MM.1S (cell line): ENCODE measurements at regions not wholly inside any gene's neighbourhood (a gene's known extent, or its start where the extent isn't known, plus 50 kb on each side); places are given as distances from the start of the nearest gene placed in this dataset.

Source experiments
- DNase-seq: peaks from one replicate; pipeline ENCODE4 v3.0.0-alpha.2; 2015
- H2AFZ ChIP-seq: fragments of 300-600 bp; sonication (generic); 2 replicates; pipeline ENCODE4 v1.6.0; 2016; ENCODE audit warnings: antibody characterized with exemption, low read length
- H3F3A ChIP-seq: fragments of 300-600 bp; sonication (generic); 2 replicates; pipeline ENCODE4 v1.6.1; 2016; ENCODE audit warnings: mild to moderate bottlenecking, antibody characterized with exemption, low read length, moderate library complexity, mixed read lengths; ENCODE audit not compliant: insufficient read depth
- H3K27ac ChIP-seq: fragments of 300-600 bp; sonication (generic); 2 replicates; pipeline ENCODE4 v1.5.1; 2016; ENCODE audit warnings: mild to moderate bottlenecking, low read length
- H3K27me3 ChIP-seq: fragments of 300-600 bp; sonication (generic); replicated peaks from 2 replicates; pipeline ENCODE4 v1.6.0; 2016; ENCODE audit warnings: low read length; ENCODE audit not compliant: insufficient read depth
- H3K36me3 ChIP-seq: fragments of 300-600 bp; sonication (generic); replicated peaks from 2 replicates; pipeline ENCODE4 v1.6.1; 2016; ENCODE audit warnings: mild to moderate bottlenecking, low read length, mixed read lengths; ENCODE audit not compliant: insufficient read depth
- H3K4me1 ChIP-seq: fragments of 300-600 bp; sonication (generic); 2 replicates; pipeline ENCODE4 v1.6.1; 2016; ENCODE audit warnings: low read length, mixed read lengths
- H3K4me2 ChIP-seq: fragments of 300-600 bp; sonication (generic); 2 replicates; pipeline ENCODE4 v1.6.0; 2016; ENCODE audit warnings: low read depth, low read length
- H3K4me3 ChIP-seq: fragments of 300-600 bp; sonication (generic); 2 replicates; pipeline ENCODE4 v1.5.1; 2016; ENCODE audit warnings: low read length, mixed read lengths
- H3K79me2 ChIP-seq: fragments of 300-600 bp; sonication (generic); 2 replicates; pipeline ENCODE4 v1.6.1; 2016; ENCODE audit warnings: mixed run types, low read length, mixed read lengths
- H3K9ac ChIP-seq: fragments of 300-600 bp; sonication (generic); 2 replicates; pipeline ENCODE4 v1.6.1; 2016; ENCODE audit warnings: low read length, mixed read lengths
- H3K9me2 ChIP-seq: fragments of 300-600 bp; sonication (generic); replicated peaks from 2 replicates; pipeline ENCODE4 v1.6.1; 2016; ENCODE audit warnings: mild to moderate bottlenecking, low read length, mixed read lengths; ENCODE audit not compliant: insufficient read depth
- H3K9me3 ChIP-seq: fragments of 300-600 bp; sonication (generic); replicated peaks from 2 replicates; pipeline ENCODE4 v1.6.1; 2016; ENCODE audit warnings: mild to moderate bottlenecking, low read length, mixed read lengths; ENCODE audit not compliant: insufficient read depth
- H4K20me1 ChIP-seq: fragments of 300-600 bp; sonication (generic); 2 replicates; pipeline ENCODE4 v1.6.1; 2016; ENCODE audit warnings: mild to moderate bottlenecking, low read length, moderate library complexity, mixed read lengths; ENCODE audit not compliant: insufficient read depth
- CTCF ChIP-seq: fragments of 300-600 bp; sonication (generic); IDR thresholded peaks from 2 replicates; pipeline ENCODE4 v1.5.1; 2016; ENCODE audit warnings: antibody characterized with exemption, low read length, mixed read lengths
- EZH2 ChIP-seq: fragments of 300-600 bp; sonication (generic); optimal IDR thresholded peaks from 2 replicates; pipeline ENCODE3; 2017; ENCODE audit warnings: low read depth, mild to moderate bottlenecking, antibody characterized with exemption, low read length, mixed read lengths
- EZH2phosphoT487 ChIP-seq: fragments of 300-600 bp; sonication (generic); IDR thresholded peaks from 2 replicates; pipeline ENCODE4 v1.6.1; 2018; ENCODE audit warnings: antibody characterized with exemption, low read length

- Histone ChIP-seq H2AFZ (no peak overlapping the region), H3K79me2 (no peaks in the 10 kb centered on the region), H3K36me3 (no peaks in the 10 kb centered on the region), H3K4me3 (no peak overlapping the region), H3K27ac (no peak overlapping the region), H3K4me2 (no peak overlapping the region), H3F3A (no peaks in the 10 kb centered on the region), H3K4me1 (no peaks in the 10 kb centered on the region), H3K9me3 (no peaks in the 10 kb centered on the region), H3K27me3 (no peaks in the 10 kb centered on the region), H3K9me2 (no peaks in the 10 kb centered on the region), H4K20me1 (no peaks in the 10 kb centered on the region), H3K9ac (no peak overlapping the region)
- no peak for DNase-seq
- TF ChIP-seq EZH2phosphoT487 (no peak), CTCF (no peak)
These were observed 438.7 kb downstream of the LRFN5 start for GRCh38 chr14:42045383-42045782.

GRCh38 chr14:42028607-42029006 is 421.9 kb downstream of the LRFN5 start:
- no peak overlapping the region for H3K27ac ChIP-seq
- no peaks in the 10 kb centered on the region for H3K79me2 ChIP-seq
- no peaks in the 10 kb centered on the region for H3K27me3 ChIP-seq
- H3K9me2 ChIP-seq, result no peaks in the 10 kb centered on the region
- no peak for DNase-seq
- no peaks in the 10 kb centered on the region for H3F3A ChIP-seq
- no peak overlapping the region for H3K9ac ChIP-seq
- no peak overlapping the region for H3K4me3 ChIP-seq
- no peak overlapping the region for H2AFZ ChIP-seq
- no peaks in the 10 kb centered on the region for H3K36me3 ChIP-seq
- H4K20me1 ChIP-seq, result no peaks in the 10 kb centered on the region
- H3K4me1 ChIP-seq, result no peaks in the 10 kb centered on the region
- TF ChIP-seq CTCF (no peak), EZH2phosphoT487 (no peak), EZH2 (no peak)
- no peaks in the 10 kb centered on the region for H3K9me3 ChIP-seq
- no peak overlapping the region for H3K4me2 ChIP-seq

- Histone ChIP-seq H3K4me3 (no peak overlapping the region), H3K9me2 (no peaks in the 10 kb centered on the region), H4K20me1 (no peaks in the 10 kb centered on the region), H3K4me2 (no peak overlapping the region), H2AFZ (no peak overlapping the region), H3K27me3 (no peaks in the 10 kb centered on the region), H3K4me1 (no peaks in the 10 kb centered on the region), H3F3A (no peaks in the 10 kb centered on the region), H3K79me2 (no peaks in the 10 kb centered on the region), H3K36me3 (no peaks in the 10 kb centered on the region), H3K27ac (no peak overlapping the region), H3K9ac (no peak overlapping the region), H3K9me3 (no peaks in the 10 kb centered on the region)
- no peak for DNase-seq
- TF ChIP-seq EZH2phosphoT487, result no peak
- TF ChIP-seq CTCF, result no peak
- TF ChIP-seq EZH2, result no peak
These were observed 420.6 kb downstream of the LRFN5 start for GRCh38 chr14:42027271-42027670.

- no peaks in the 10 kb centered on the region for H3K9me2 ChIP-seq
- no peak overlapping the region for H3K27ac ChIP-seq
- H3K36me3 ChIP-seq, result no peaks in the 10 kb centered on the region
- no peaks in the 10 kb centered on the region for H4K20me1 ChIP-seq
- no peak overlapping the region for H3K4me2 ChIP-seq
- no peak for DNase-seq
- H2AFZ ChIP-seq, result no peak overlapping the region
- H3K4me3 ChIP-seq, result no peak overlapping the region
- no peaks in the 10 kb centered on the region for H3F3A ChIP-seq
- H3K27me3 ChIP-seq, result no peaks in the 10 kb centered on the region
- H3K79me2 ChIP-seq, result no peaks in the 10 kb centered on the region
- no peaks in the 10 kb centered on the region for H3K4me1 ChIP-seq
- H3K9ac ChIP-seq, result no peak overlapping the region
- no peaks in the 10 kb centered on the region for H3K9me3 ChIP-seq
- TF ChIP-seq CTCF (no peak), EZH2phosphoT487 (no peak), EZH2 (no peak)
These were observed 416.8 kb downstream of the LRFN5 start for GRCh38 chr14:42023452-42023851.
